Stimulated activated CD8-positive, alpha-beta memory T cell treated with anti-CD3 and anti-CD28 coated beads, Interleukin-12 subunit alpha, Interleukin-12 subunit beta, amount 100 ng/mL, for 1 hour (primary cell): ENCODE measurements at regions not wholly inside any gene's neighbourhood (a gene's known extent, or its start where the extent isn't known, plus 50 kb on each side); places are given as distances from the start of the nearest gene placed in this dataset.
"Not testable (repeated sequence)": the region's sequence is repeated elsewhere in the genome, so short reads cannot be mapped to it uniquely, and the experiment has no call there.

ENCODE experiments used
- DNase-seq: peaks from one replicate; pipeline ENCODE4 v3.0.0-alpha.2; 2020; ENCODE audit warnings: low read depth

- no peak for DNase-seq
Measured at GRCh38 chr9:106441283-106441682, 421.7 kb upstream of the ZNF462 start.

GRCh38 chr9:106443520-106443919, 419.4 kb upstream of the ZNF462 start:
- DNase-seq, result no peak

GRCh38 chr9:106445107-106445506, 417.9 kb upstream of the ZNF462 start:
- no peak for DNase-seq

- no peak for DNase-seq
Measured at GRCh38 chr9:106449336-106449927, 413.5 kb upstream of the ZNF462 start.

DNA sequence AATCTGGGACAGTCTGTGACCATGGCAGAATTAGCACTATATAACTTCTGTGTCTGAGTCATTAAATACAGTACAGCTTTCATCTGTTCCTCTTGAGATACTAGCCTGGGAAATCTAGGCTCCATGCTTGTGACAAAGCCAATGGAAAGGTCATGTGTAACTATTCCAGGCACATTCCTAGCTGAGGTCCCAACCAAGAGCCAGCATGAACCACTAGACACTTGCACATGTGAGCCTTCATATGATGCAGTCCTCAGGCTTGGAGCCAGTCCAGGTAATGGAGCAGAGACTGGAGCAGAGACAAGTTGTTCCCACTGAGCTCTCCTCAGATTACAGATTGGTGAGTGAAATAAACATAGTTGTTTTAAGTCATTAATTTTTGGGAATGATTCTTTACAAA, 412.4 kb upstream of the ZNF462 start:
- no peak for DNase-seq

GRCh38 chr9:106451223-106451622, 411.7 kb upstream of the ZNF462 start:
- no peak for DNase-seq

- DNase-seq, result no peak
Measured at GRCh38 chr9:106456581-106456980, 406.4 kb upstream of the ZNF462 start.

- DNase-seq, result no peak
Measured at GRCh38 chr9:106467113-106467864, 395.7 kb upstream of the ZNF462 start.

GRCh38 chr9:106467865-106468164, 395.2 kb upstream of the ZNF462 start:
- DNase-seq, result no peak

GRCh38 chr9:106468431-106468830, 394.5 kb upstream of the ZNF462 start:
- DNase-seq, result no peak

GRCh38 chr9:106478312-106478711, 384.7 kb upstream of the ZNF462 start:
- no peak for DNase-seq

- no peak for DNase-seq
Measured at GRCh38 chr9:106478727-106479126, 384.2 kb upstream of the ZNF462 start.

GRCh38 chr9:106479679-106480078, 383.3 kb upstream of the ZNF462 start:
- DNase-seq, result no peak

DNA sequence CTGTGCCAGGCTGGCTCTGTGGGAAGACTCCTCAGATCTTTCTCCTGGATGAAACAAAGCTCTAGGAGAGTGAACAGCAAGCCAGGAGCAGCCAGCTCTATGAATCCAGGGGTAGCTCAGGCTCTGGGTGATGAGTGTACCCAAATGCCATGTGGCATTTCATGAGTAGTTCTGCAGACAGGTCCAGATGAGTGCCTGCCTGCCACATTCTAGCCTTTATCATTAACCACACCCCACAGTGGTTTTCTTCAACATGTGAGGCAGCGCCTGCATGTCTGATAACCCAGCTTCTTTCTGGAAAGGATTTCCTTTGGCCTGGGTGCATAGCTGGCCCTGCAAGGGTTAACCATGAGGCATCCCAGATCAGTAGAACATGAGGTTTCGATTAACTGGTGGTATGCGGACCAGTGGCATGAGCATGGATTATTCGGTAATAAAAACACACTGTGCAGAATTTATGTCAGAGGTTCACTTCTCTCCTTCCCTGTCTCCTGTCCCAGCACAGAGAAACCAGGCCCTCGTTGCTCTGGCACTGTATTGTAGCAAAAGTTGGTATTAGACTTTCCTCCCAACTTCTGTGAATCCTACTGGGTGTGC, 381.9 kb upstream of the ZNF462 start:
- DNase-seq, result no peak

- no peak for DNase-seq
Measured at GRCh38 chr9:106482733-106483132, 380.2 kb upstream of the ZNF462 start.

DNA sequence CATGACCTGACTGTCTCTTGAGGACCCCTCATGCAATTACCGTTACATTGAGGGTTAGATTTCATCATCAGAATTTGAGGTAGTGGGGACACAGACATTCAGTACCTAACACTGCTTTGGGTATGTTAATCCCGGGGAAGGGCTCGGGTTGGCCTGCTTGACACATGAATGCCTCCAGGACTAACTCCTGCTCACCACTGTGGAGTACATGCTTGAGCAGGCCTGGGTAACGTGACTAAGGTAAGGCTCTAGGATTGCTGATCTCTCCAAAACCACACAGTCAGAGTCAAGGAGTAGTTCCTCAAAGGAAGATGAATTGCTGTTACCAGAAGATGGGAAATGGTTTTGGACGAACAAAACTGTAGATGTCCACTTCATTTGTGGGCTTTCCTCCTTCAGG, 376.3 kb upstream of the ZNF462 start:
- no peak for DNase-seq

DNA sequence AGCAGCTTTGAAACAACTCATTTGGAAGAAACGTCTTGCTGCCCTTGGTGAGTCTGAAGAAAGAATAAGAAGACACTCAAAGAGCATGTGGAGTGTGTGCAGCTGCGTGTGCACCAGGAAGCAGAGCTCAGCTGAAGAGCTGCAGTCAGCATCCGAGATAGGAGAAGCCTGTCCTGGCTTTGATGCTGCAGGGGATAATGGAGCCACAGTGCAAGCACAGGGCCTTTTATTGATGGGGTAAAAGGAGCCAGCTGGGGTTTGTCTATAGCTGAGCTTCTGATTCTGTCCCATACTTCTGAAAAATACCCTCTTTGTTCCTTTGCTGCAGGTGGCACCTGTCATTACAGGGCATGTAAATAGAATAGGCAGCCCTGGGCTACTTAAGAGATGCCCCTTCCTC, 375.7 kb upstream of the ZNF462 start:
- DNase-seq, result no peak

DNA sequence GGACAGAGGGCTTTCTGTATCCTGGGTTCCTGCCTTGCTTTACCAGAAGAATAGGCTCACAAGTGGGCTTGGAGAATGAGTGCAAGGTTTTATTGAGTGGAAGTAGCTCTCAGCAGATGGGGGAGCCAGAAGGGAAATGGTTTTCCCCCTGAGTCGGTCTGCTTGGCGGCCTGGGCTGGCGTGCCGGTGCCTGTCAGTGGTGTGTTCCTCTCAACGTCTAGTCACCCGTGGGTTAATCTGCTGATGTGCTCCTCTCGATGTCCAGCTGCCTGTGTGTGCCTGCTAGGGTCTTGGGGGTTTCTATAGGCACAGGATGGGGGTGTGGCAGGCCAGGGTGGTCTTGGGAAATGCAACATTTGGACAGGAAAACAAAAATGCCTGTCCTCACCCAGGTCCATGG, 370.8 kb upstream of the ZNF462 start:
- DNase-seq, result not testable (repeated sequence)

DNA sequence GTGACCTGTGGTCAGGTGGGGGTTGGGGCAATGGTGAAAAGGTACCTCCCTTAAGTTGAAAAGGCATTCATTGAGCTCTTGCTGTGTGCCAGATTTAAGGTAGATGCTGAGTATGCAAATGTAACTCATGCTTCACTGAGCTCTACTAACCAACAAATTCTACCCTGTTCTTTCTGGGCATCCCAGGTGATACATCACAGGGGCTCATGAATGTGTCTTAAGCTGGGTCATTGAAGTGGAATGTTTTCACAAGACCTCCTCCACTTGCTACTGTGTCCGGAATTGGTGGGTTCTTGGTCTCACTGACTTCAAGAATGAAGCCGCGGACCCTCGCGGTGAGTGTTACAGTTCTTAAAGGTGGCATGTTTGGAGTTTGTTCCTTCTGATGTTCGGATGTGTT, 362.8 kb upstream of the ZNF462 start:
- no peak for DNase-seq

DNA sequence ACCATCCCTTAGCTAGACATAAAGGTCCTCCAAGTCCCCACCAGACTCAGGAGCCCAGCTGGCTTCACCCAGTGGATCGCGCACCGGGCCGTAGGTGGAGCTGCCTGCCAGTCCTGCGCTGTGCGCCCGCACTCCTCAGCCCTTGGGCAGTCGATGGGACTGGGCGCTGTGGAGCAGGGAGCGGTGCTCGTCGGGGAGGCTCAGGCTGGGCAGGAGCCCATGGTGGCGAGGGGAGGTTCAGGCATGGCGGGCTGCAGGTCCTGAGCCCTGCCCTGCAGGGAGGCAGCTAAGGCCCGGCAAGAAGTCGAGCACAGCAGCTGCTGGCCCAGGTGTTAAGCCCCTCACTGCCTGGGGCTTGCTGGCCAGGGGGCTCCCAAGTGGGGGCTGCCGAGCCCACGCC, 361.8 kb upstream of the ZNF462 start:
- not testable (repeated sequence) for DNase-seq

DNA sequence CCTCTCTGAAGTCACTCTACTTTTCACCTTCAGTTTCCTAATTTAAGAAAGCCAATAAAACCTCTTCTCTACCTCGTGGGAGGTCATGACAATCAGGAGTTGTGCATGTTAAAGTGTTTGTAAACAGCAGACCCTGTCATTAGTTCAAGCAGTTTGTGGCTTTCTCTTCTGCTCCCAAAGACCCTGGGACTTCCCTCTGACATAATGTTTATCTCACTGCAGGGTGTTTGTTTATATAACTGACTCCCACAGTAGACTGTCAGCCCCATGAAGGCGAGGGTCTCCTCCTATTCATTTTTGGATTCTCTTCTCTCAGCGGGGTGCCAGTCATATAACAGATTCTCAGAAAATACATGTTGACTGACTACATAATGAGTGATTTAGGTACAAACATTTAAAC, 360.0 kb upstream of the ZNF462 start:
- no peak for DNase-seq

GRCh38 chr9:106503759-106504158, 359.2 kb upstream of the ZNF462 start:
- no peak for DNase-seq

DNA sequence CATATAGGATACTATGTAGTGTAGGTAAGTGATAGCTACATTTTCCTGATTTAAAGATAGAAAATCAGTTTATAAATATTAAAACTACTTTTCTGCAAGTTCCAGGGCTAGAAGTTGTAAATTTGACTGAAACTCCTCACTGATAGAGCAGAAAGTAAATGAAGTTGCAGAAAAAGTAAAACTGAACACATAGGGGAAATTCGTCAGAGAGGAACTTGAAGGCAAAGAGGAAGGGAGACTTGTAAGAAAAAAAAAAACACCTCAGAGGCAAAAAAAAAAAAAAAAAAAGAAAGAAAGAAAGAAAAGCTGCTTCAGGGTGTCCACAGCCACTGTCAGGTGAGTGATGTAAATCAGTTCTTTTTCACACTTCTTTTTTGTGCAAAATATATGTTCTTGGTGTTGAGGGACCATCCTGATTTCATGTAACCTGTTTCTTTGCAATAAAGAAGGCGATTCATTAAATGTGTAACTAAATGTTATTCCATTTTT, 336.2 kb upstream of the ZNF462 start:
- no peak for DNase-seq

GRCh38 chr9:106528158-106528557, 334.8 kb upstream of the ZNF462 start:
- no peak for DNase-seq
